GM18511 (cell line): ENCODE measurements at regions not wholly inside any gene's neighbourhood (a gene's known extent, or its start where the extent isn't known, plus 50 kb on each side); places are given as distances from the start of the nearest gene placed in this dataset.
A peak's percentile ranks its signal among the peaks of the same experiment; 100 is the strongest.

Experiments
- ATAC-seq: cut with Tn5 transposase; IDR thresholded peaks from one replicate; pipeline ENCODE4 v1.9.1; 2021; ENCODE audit warnings: mild to moderate bottlenecking, moderate library complexity; ENCODE audit not compliant: unreplicated experiment

GRCh38 chr10:59125666-59126065 is 50.8 kb upstream of the PHYHIPL start:
- ATAC-seq: no peak

- ATAC-seq: peak; percentile 71
These were observed 50.2 kb upstream of the PHYHIPL start for GRCh38 chr10:59126261-59126660.
